ENCODE measurements at regions not wholly inside any gene's neighbourhood (a gene's known extent, or its start where the extent isn't known, plus 50 kb on each side); places are given as distances from the start of the nearest gene placed in this dataset.

- TF ChIP-seq CTCF (IDR thresholded peaks at IDR 0.05) (no peak), POLR2A (IDR thresholded peaks at IDR 0.05) (no peak), POLR2AphosphoS5 (IDR thresholded peaks at IDR 0.05) (no peak)
These were observed 108.7 kb upstream of the ITGB1 start for GRCh38 chr10:33066558-33067236.
